ENCODE measurements at regions not wholly inside any gene's neighbourhood (a gene's known extent, or its start where the extent isn't known, plus 50 kb on each side); places are given as distances from the start of the nearest gene placed in this dataset.
"Not testable (repeated sequence)": the region's sequence is repeated elsewhere in the genome, so short reads cannot be mapped to it uniquely, and the experiment has no call there.

GRCh38 chr3:43236008-43236407 is 50.3 kb upstream of the SNRK start:
- no peak for DNase-seq (ENCODE audit: low read depth in 2 of 2, low spot score in 1 of 2)

GRCh38 chr3:43233062-43233461 is 53.3 kb upstream of the SNRK start:
- DNase-seq (ENCODE audit: low read depth in 2 of 2, low spot score in 1 of 2), result no peak

- no peak for DNase-seq (ENCODE audit: low read depth in 2 of 2, low spot score in 1 of 2)
Observed at GRCh38 chr3:43231276-43232000, 54.9 kb upstream of the SNRK start.

GRCh38 chr3:43229865-43230264 is 56.5 kb upstream of the SNRK start:
- not testable (repeated sequence) for DNase-seq (ENCODE audit: low read depth in 2 of 2, low spot score in 1 of 2)

GRCh38 chr3:43227685-43228084 is 58.7 kb upstream of the SNRK start:
- DNase-seq (ENCODE audit: low read depth in 2 of 2, low spot score in 1 of 2), result not testable (repeated sequence)

GRCh38 chr3:43224405-43225073 is 61.8 kb upstream of the SNRK start:
- DNase-seq (ENCODE audit: low read depth in 2 of 2, low spot score in 1 of 2), result no peak

GRCh38 chr3:43223670-43224364 is 62.5 kb upstream of the SNRK start:
- no peak for DNase-seq (ENCODE audit: low read depth in 2 of 2, low spot score in 1 of 2)

GRCh38 chr3:43222590-43222989 is 63.8 kb upstream of the SNRK start:
- DNase-seq (ENCODE audit: low read depth in 2 of 2, low spot score in 1 of 2), result no peak

- DNase-seq (ENCODE audit: low read depth in 2 of 2, low spot score in 1 of 2), result no peak
Observed at GRCh38 chr3:43221076-43221475, 65.3 kb upstream of the SNRK start.

GRCh38 chr3:43219616-43220015 is 66.7 kb upstream of the SNRK start:
- DNase-seq (ENCODE audit: low read depth in 2 of 2, low spot score in 1 of 2), result no peak

- DNase-seq (ENCODE audit: low read depth in 2 of 2, low spot score in 1 of 2), result no peak
Observed at GRCh38 chr3:43218921-43219320, 67.4 kb upstream of the SNRK start.

- DNase-seq (ENCODE audit: low read depth in 2 of 2, low spot score in 1 of 2), result no peak
Observed at GRCh38 chr3:43218156-43218555, 68.2 kb upstream of the SNRK start.

- DNase-seq (ENCODE audit: low read depth in 2 of 2, low spot score in 1 of 2), result no peak
Observed at GRCh38 chr3:43217633-43218032, 68.7 kb upstream of the SNRK start.

- no peak for DNase-seq (ENCODE audit: low read depth in 2 of 2, low spot score in 1 of 2)
Observed at GRCh38 chr3:43217206-43217605, 69.1 kb upstream of the SNRK start.

- no peak for DNase-seq (ENCODE audit: low read depth in 2 of 2, low spot score in 1 of 2)
Observed at GRCh38 chr3:43215663-43216275, 70.6 kb upstream of the SNRK start.

GRCh38 chr3:43215138-43215537 is 71.2 kb upstream of the SNRK start:
- DNase-seq (ENCODE audit: low read depth in 2 of 2, low spot score in 1 of 2), result no peak

- DNase-seq (ENCODE audit: low read depth in 2 of 2, low spot score in 1 of 2), result no peak
Observed at GRCh38 chr3:43214616-43215015, 71.7 kb upstream of the SNRK start.

GRCh38 chr3:43213631-43214030 is 72.7 kb upstream of the SNRK start:
- DNase-seq (ENCODE audit: low read depth in 2 of 2, low spot score in 1 of 2), result no peak

GRCh38 chr3:43212914-43213611 is 73.3 kb upstream of the SNRK start:
- no peak for DNase-seq (ENCODE audit: low read depth in 2 of 2, low spot score in 1 of 2)

GRCh38 chr3:43211681-43212080 is 74.7 kb upstream of the SNRK start:
- no peak for DNase-seq (ENCODE audit: low read depth in 2 of 2, low spot score in 1 of 2)
